Sigmoid colon (tissue), 6 donors: ENCODE measurements at regions not wholly inside any gene's neighbourhood (a gene's known extent, or its start where the extent isn't known, plus 50 kb on each side); places are given as distances from the start of the nearest gene placed in this dataset.
A peak's percentile ranks its signal among the peaks of the same experiment; 100 is the strongest.
"Not testable (repeated sequence)": the region's sequence is repeated elsewhere in the genome, so short reads cannot be mapped to it uniquely, and the experiment has no call there.

Experiments
- DNase-seq: peaks from one replicate; pipeline ENCODE4 v3.0.0-alpha.2; 2019
- H3K27ac ChIP-seq, 4 donors: fragments of 200-600 bp; sonication (generic); one replicate each; pipeline ENCODE4 v1.5.1; 2016 to 2019; ENCODE audit warnings: mild to moderate bottlenecking in 1 of 4
- H3K27me3 ChIP-seq, 3 donors: fragments of 200-600 bp; sonication (generic); one replicate each; pipeline ENCODE4 v1.5.1; 2019; ENCODE audit warnings: mild to moderate bottlenecking in 1 of 3
- H3K36me3 ChIP-seq, 4 donors: fragments of 200-600 bp; sonication (generic); one replicate each; pipeline ENCODE4 v1.5.1; 2016 to 2019
- H3K4me1 ChIP-seq, 4 donors: fragments of 200-600 bp; sonication (generic); one replicate each; pipeline ENCODE4 v1.5.1; 2017 to 2019
- H3K4me3 ChIP-seq, 4 donors: fragments of 200-600 bp; sonication (generic); one replicate each; pipeline ENCODE4 v1.5.1; 2017 to 2019; ENCODE audit warnings: mild to moderate bottlenecking in 2 of 4, moderate library complexity in 1 of 4
- H3K9me3 ChIP-seq, 4 donors: fragments of 200-600 bp in 3 of 4; sonication (generic) in 3 of 4; one replicate each; pipeline versions ENCODE4 v1.5.1 to v1.6.1; 2013 to 2019
- CTCF ChIP-seq, 4 experiments: fragments of 450-650 bp in 3 of 4; fragments of 200-600 bp in 1 of 4; IDR thresholded peaks; one replicate each; pipeline ENCODE4 v1.5.1; 2016 to 2019; ENCODE audit warnings: antibody characterized with exemption in 4 of 4, mild to moderate bottlenecking in 3 of 4, moderate library complexity in 2 of 4
- EP300 ChIP-seq, 4 donors: sonication (generic); formaldehyde crosslinking; IDR thresholded peaks; one replicate each; pipeline ENCODE4 v1.6.1; 2017; ENCODE audit warnings: antibody characterized with exemption in 4 of 4
- POLR2A ChIP-seq, 2 donors: fragments of 450-650 bp; IDR thresholded peaks; one replicate each; pipeline ENCODE4 v1.6.1; 2016; ENCODE audit warnings: antibody characterized with exemption in 2 of 2, mild to moderate bottlenecking in 2 of 2, moderate library complexity in 2 of 2
- POLR2AphosphoS5 ChIP-seq, 4 donors: sonication (generic); formaldehyde crosslinking; IDR thresholded peaks; one replicate each; pipeline ENCODE4 v1.6.1; 2017; ENCODE audit warnings: antibody characterized with exemption in 4 of 4
- WGBS, 2 donors: extraction: QIAGEN DNeasy Blood & Tissue Kit; methylation state at CpG; one replicate each; pipeline ENCODE4 v1.1.7; 2013; 5-methylcytosine and 5-hydroxymethylcytosine counted together
- intact Hi-C: fragments of 100-400 bp; cut with DNase I; formaldehyde crosslinking; loops from one replicate; pipeline ENCODE4 v1.15.1; 2023
- donor health status: healthy with polysubstance abuse.
- donor health status: healthy.

- H3K9me3 ChIP-seq, H3K4me3 ChIP-seq, intact Hi-C loops, H3K36me3 ChIP-seq, DNase-seq, H3K27me3 ChIP-seq: not testable (repeated sequence)
- Histone ChIP-seq H3K27ac (peak overlapping the region in 1 of 4 donors; percentile 56), H3K4me1 (peaks cover 0 to 43% (median 28%) of the 10 kb centered on the region in 4 donors)
- WGBS, 2 donors = 89 to 94% methylated on average over 4 of the region's 4 CpGs
These were observed 123.9 kb downstream of the MREG start for GRCh38 chr2:215889240-215889969.

- Histone ChIP-seq H3K4me3 (no peak overlapping the region), H3K36me3 (no peaks in the 10 kb centered on the region), H3K4me1 (peaks cover 0 to 50% (median 35%) of the 10 kb centered on the region in 4 donors), H3K27ac (peak overlapping the region in 3 of 4 donors; percentile 20 to 56 (median 33)), H3K27me3 (no peaks in the 10 kb centered on the region), H3K9me3 (no peaks in the 10 kb centered on the region)
- 25 to 67% methylated on average over 2 of the region's 2 CpGs for WGBS, 2 donors
- TF ChIP-seq POLR2A (IDR thresholded peaks at IDR 0.05) (no peak), POLR2AphosphoS5 (IDR thresholded peaks at IDR 0.05) (peak in 3 of 4 donors; percentile 10 to 32 (median 12))
- intact Hi-C loops = no loop called here
- DNase-seq = no peak
These were observed 124.7 kb downstream of the MREG start for GRCh38 chr2:215888680-215889079.

- Histone ChIP-seq H3K27me3 (no peaks in the 10 kb centered on the region), H3K4me3 (no peak overlapping the region), H3K4me1 (peaks cover 0 to 51% (median 36%) of the 10 kb centered on the region in 4 donors), H3K36me3 (no peaks in the 10 kb centered on the region), H3K9me3 (no peaks in the 10 kb centered on the region), H3K27ac (no peak overlapping the region)
- intact Hi-C loops = no loop called here
- WGBS, 2 donors = 47 to 75% methylated on average over 2 of the region's 2 CpGs
- DNase-seq = no peak
- TF ChIP-seq EP300 (IDR thresholded peaks at IDR 0.05) (no peak), CTCF (IDR thresholded peaks at IDR 0.05) (no peak), POLR2A (IDR thresholded peaks at IDR 0.05) (no peak), POLR2AphosphoS5 (IDR thresholded peaks at IDR 0.05) (no peak)
These were observed 126.0 kb downstream of the MREG start for GRCh38 chr2:215887303-215887702.

- Histone ChIP-seq H3K36me3 (no peaks in the 10 kb centered on the region), H3K27me3 (no peaks in the 10 kb centered on the region), H3K4me3 (no peak overlapping the region), H3K4me1 (peaks cover 0 to 55% (median 40%) of the 10 kb centered on the region in 4 donors), H3K27ac (peak overlapping the region in 1 of 4 donors; percentile 71), H3K9me3 (no peaks in the 10 kb centered on the region)
- intact Hi-C loops = no loop called here
- WGBS, 2 donors = 94 to 95% methylated on average over 7 of the region's 7 CpGs
- no peak for TF ChIP-seq POLR2A (IDR thresholded peaks at IDR 0.05)
- no peak for TF ChIP-seq EP300 (IDR thresholded peaks at IDR 0.05)
- no peak for TF ChIP-seq CTCF (IDR thresholded peaks at IDR 0.05)
- no peak for TF ChIP-seq POLR2AphosphoS5 (IDR thresholded peaks at IDR 0.05)
- DNase-seq = no peak
These were observed 127.3 kb downstream of the MREG start for GRCh38 chr2:215886022-215886421.

- H3K36me3 ChIP-seq = no peaks in the 10 kb centered on the region
- no peaks in the 10 kb centered on the region for H3K9me3 ChIP-seq
- peak overlapping the region in 2 of 4 donors; percentile 52 to 71 for H3K27ac ChIP-seq
- 67 to 68% methylated on average over 2 of the region's 2 CpGs for WGBS, 2 donors
- no peak for DNase-seq
- H3K27me3 ChIP-seq = no peaks in the 10 kb centered on the region
- intact Hi-C loops = no loop called here
- no peak overlapping the region for H3K4me3 ChIP-seq
- H3K4me1 ChIP-seq = peaks cover 0 to 55% (median 40%) of the 10 kb centered on the region in 4 donors
- TF ChIP-seq EP300 (IDR thresholded peaks at IDR 0.05) = no peak
- TF ChIP-seq POLR2A (IDR thresholded peaks at IDR 0.05) = no peak
- no peak for TF ChIP-seq POLR2AphosphoS5 (IDR thresholded peaks at IDR 0.05)
- no peak for TF ChIP-seq CTCF (IDR thresholded peaks at IDR 0.05)
These were observed 127.8 kb downstream of the MREG start for GRCh38 chr2:215885536-215885935.
